Astrocyte (in vitro differentiated cells and primary cell): ENCODE measurements at regions not wholly inside any gene's neighbourhood (a gene's known extent, or its start where the extent isn't known, plus 50 kb on each side); places are given as distances from the start of the nearest gene placed in this dataset.

Experiments
- DNase-seq: peaks from one replicate; pipeline ENCODE4 v3.0.0-alpha.2; 2010; ENCODE audit warnings: low read depth
- FAIRE-seq: peaks from 2 replicates; lab custom pipeline; 2011; peaks lifted over from hg19 to GRCh38; lab: Jason Lieb, UNC
- H2AFZ ChIP-seq: 2 replicates; pipeline ENCODE4 v1.6.0; 2012; ENCODE audit warnings: low read depth, low read length, inconsistent platforms
- H3K27ac ChIP-seq: 2 replicates; pipeline ENCODE4 v1.5.1; 2011; ENCODE audit warnings: low read depth, low read length, inconsistent platforms
- H3K27me3 ChIP-seq: 2 replicates; pipeline ENCODE4 v1.6.0; 2011; ENCODE audit warnings: low read length, inconsistent platforms; ENCODE audit not compliant: insufficient read depth
- H3K36me3 ChIP-seq: 2 replicates; pipeline ENCODE4 v1.5.1; 2011; ENCODE audit warnings: low read length, inconsistent platforms; ENCODE audit not compliant: insufficient read depth
- H3K4me1 ChIP-seq: 2 replicates; pipeline ENCODE4 v1.5.1; 2011; ENCODE audit warnings: low read length, inconsistent platforms; ENCODE audit not compliant: insufficient read depth
- H3K4me2 ChIP-seq: 2 replicates; pipeline ENCODE4 v1.6.0; 2012; ENCODE audit warnings: low read length, inconsistent platforms
- H3K4me3 ChIP-seq: 2 replicates; pipeline ENCODE4 v1.5.1; 2011; ENCODE audit warnings: low read depth, mild to moderate bottlenecking, low read length, inconsistent platforms; ENCODE audit not compliant: insufficient read depth
- H3K79me2 ChIP-seq: 2 replicates; pipeline ENCODE4 v1.6.0; 2012; ENCODE audit warnings: mild to moderate bottlenecking, low read length, inconsistent platforms; ENCODE audit not compliant: insufficient read depth
- H3K9ac ChIP-seq: 2 replicates; pipeline ENCODE4 v1.6.0; 2012; ENCODE audit warnings: mild to moderate bottlenecking, low read length, inconsistent platforms
- H3K9me3 ChIP-seq: 2 replicates; pipeline ENCODE4 v1.5.1; 2012; ENCODE audit warnings: low read depth, mild to moderate bottlenecking, low read length, inconsistent platforms; ENCODE audit not compliant: insufficient read depth
- H4K20me1 ChIP-seq: 2 replicates; pipeline ENCODE4 v1.6.0; 2012; ENCODE audit warnings: low read length, inconsistent platforms; ENCODE audit not compliant: insufficient read depth
- H3K27ac Mint-ChIP-seq: one replicate; pipeline ENCODE4 v1.8.0; 2021; ENCODE audit warnings: mild to moderate bottlenecking, mixed read lengths; ENCODE audit not compliant: unreplicated experiment
- H3K27me3 Mint-ChIP-seq: one replicate; pipeline ENCODE4 v1.8.0; 2021; ENCODE audit warnings: low read depth, mixed read lengths; ENCODE audit not compliant: unreplicated experiment
- H3K36me3 Mint-ChIP-seq: one replicate; pipeline ENCODE4 v1.8.0; 2021; ENCODE audit warnings: low read depth, mixed read lengths; ENCODE audit not compliant: unreplicated experiment
- H3K4me1 Mint-ChIP-seq: one replicate; pipeline ENCODE4 v1.8.0; 2021; ENCODE audit warnings: low read depth, mixed read lengths; ENCODE audit not compliant: unreplicated experiment
- H3K4me3 Mint-ChIP-seq: one replicate; pipeline ENCODE4 v1.8.0; 2021; ENCODE audit warnings: mild to moderate bottlenecking, moderate library complexity, mixed read lengths; ENCODE audit not compliant: unreplicated experiment
- H3K9me3 Mint-ChIP-seq: one replicate; pipeline ENCODE4 v1.8.0; 2021; ENCODE audit warnings: mild to moderate bottlenecking, mixed read lengths; ENCODE audit not compliant: unreplicated experiment
- EZH2 ChIP-seq: IDR thresholded peaks from 2 replicates; pipeline ENCODE4 v1.6.1; 2012; ENCODE audit warnings: mild to moderate bottlenecking, low read length, inconsistent platforms; ENCODE audit not compliant: insufficient read depth
- TF ChIP-seq, protein P1 (sequence below): IDR thresholded peaks from 2 replicates; pipeline ENCODE4 v1.5.1; 2011; ENCODE audit warnings: low read depth, mild to moderate bottlenecking, inconsistent platforms, low read length, moderate library complexity; ENCODE audit not compliant: insufficient read depth

DNA sequence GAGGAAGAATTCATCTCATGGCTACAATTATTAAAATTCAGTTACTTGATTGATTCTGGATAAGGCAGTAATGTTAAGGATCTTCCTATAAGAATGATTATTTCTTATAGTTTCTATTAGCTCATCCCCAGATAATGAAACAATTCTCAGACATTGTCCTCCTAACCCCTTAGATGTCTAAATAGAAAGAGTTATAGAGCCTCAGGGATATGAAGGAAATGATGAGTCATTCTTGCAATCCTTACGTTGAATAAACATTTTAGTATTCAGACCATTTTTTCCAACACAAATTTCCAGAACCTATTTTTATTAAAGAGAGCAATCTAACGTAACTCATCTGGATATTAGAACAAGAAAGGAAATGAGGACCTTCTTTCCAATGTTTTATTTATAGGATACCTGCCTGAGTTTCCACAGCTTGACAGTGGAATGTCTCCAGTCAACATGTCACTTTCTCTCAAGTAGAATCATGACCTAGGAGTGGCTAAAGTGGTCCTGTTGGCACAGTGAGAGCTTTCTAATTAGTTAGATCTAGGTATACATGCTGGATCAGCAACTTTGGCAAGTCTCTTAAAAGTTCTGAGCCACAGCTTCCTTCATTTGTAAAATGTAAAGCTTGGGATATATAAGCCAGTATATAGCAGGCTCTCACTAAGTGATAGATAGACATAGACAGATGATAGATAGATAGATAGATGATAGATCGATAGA, 88.0 kb upstream of the RAB27B start:
- H3K9me3 Mint-ChIP-seq = peaks cover 2% of the 10 kb centered on the region
- no peak overlapping the region for H3K27ac Mint-ChIP-seq
- H3K27me3 ChIP-seq = no peaks in the 10 kb centered on the region
- no peaks in the 10 kb centered on the region for H4K20me1 ChIP-seq
- H3K36me3 Mint-ChIP-seq = no peaks in the 10 kb centered on the region
- no peak overlapping the region for H3K9ac ChIP-seq
- H3K4me3 Mint-ChIP-seq = no peak overlapping the region
- peak overlapping the region; percentile 8 for H3K4me2 ChIP-seq
- no peaks in the 10 kb centered on the region for H3K9me3 ChIP-seq
- H3K79me2 ChIP-seq = no peaks in the 10 kb centered on the region
- TF ChIP-seq EZH2 = no peak
- TF ChIP-seq, protein P1, sequence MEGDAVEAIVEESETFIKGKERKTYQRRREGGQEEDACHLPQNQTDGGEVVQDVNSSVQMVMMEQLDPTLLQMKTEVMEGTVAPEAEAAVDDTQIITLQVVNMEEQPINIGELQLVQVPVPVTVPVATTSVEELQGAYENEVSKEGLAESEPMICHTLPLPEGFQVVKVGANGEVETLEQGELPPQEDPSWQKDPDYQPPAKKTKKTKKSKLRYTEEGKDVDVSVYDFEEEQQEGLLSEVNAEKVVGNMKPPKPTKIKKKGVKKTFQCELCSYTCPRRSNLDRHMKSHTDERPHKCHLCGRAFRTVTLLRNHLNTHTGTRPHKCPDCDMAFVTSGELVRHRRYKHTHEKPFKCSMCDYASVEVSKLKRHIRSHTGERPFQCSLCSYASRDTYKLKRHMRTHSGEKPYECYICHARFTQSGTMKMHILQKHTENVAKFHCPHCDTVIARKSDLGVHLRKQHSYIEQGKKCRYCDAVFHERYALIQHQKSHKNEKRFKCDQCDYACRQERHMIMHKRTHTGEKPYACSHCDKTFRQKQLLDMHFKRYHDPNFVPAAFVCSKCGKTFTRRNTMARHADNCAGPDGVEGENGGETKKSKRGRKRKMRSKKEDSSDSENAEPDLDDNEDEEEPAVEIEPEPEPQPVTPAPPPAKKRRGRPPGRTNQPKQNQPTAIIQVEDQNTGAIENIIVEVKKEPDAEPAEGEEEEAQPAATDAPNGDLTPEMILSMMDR = no peak
- H3K4me1 ChIP-seq = peaks cover 13% of the 10 kb centered on the region
- H3K27me3 Mint-ChIP-seq = no peaks in the 10 kb centered on the region
- FAIRE-seq (no peak), DNase-seq (peak; percentile 68)
- H3K36me3 ChIP-seq = no peaks in the 10 kb centered on the region
- peaks cover 9% of the 10 kb centered on the region for H3K4me1 Mint-ChIP-seq
- no peak overlapping the region for H3K27ac ChIP-seq
- no peak overlapping the region for H3K4me3 ChIP-seq
- no peak overlapping the region for H2AFZ ChIP-seq

DNA sequence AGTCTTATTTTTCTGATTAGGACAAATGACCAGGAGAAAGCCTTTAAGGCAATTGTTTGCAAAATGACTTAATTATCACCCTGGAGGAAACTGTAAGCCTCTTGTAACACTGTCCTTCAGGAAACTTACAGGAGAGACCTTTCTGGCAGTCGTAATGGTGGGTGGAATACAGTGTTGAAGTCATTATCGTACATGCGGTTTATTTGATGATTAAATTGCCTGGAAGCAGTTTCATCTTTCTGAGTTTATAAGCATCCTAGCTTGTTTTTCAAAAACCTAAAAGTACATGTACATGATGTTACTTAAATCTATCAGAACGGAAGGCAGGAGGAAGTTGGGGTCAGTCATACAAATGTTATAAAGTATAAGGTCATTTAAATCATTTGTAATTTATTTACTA, 86.2 kb upstream of the RAB27B start:
- no peak overlapping the region for H3K27ac Mint-ChIP-seq
- peaks cover 9% of the 10 kb centered on the region for H3K4me1 Mint-ChIP-seq
- no peak overlapping the region for H3K4me2 ChIP-seq
- no peaks in the 10 kb centered on the region for H3K9me3 ChIP-seq
- H3K4me3 ChIP-seq = no peak overlapping the region
- peaks cover 2% of the 10 kb centered on the region for H3K9me3 Mint-ChIP-seq
- H3K4me3 Mint-ChIP-seq = no peak overlapping the region
- no peaks in the 10 kb centered on the region for H3K27me3 Mint-ChIP-seq
- H3K4me1 ChIP-seq = peaks cover 13% of the 10 kb centered on the region
- no peak overlapping the region for H2AFZ ChIP-seq
- no peaks in the 10 kb centered on the region for H3K27me3 ChIP-seq
- H3K9ac ChIP-seq = no peak overlapping the region
- TF ChIP-seq, protein P1 = no peak
- no peak for TF ChIP-seq EZH2
- no peak for FAIRE-seq
- no peaks in the 10 kb centered on the region for H3K36me3 Mint-ChIP-seq
- no peaks in the 10 kb centered on the region for H3K79me2 ChIP-seq
- no peaks in the 10 kb centered on the region for H3K36me3 ChIP-seq
- H3K27ac ChIP-seq = peak overlapping the region; percentile 11
- DNase-seq = peak; percentile 55
- no peaks in the 10 kb centered on the region for H4K20me1 ChIP-seq
